DMS114 treated with DMSO at 0.1 percent for 48 hours (cell line): ENCODE measurements at regions not wholly inside any gene's neighbourhood (a gene's known extent, or its start where the extent isn't known, plus 50 kb on each side); places are given as distances from the start of the nearest gene placed in this dataset.

Experiments used
- DNase-seq: peaks from one replicate; lab custom pipeline; 2025; ENCODE audit not compliant: unreplicated experiment; lab: John Stamatoyannopoulos, UW

GRCh38 chrX:109927663-109928273 is 75.1 kb upstream of the TMEM164 start:
- no peak for DNase-seq

- DNase-seq: no peak
Observed at GRCh38 chrX:109928596-109929335, 74.1 kb upstream of the TMEM164 start.

DNA sequence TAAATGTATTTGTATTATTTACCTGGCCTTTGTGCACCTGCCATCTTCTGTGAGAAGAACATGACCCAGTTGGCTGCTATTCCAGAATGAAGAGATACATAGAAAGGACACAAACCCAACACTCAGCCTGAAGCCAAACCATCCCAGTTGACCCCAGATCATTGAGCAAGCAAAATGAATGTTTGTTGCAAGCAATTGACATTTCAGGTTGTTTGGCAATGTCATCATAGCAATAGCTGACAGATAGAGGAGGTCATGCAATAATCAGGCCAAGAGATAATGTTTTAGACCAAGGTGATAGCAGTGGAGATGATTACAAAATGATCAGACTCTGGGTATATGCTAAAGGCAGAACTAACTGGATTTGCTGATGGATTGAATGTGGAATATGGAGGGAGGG is 71.2 kb upstream of the TMEM164 start:
- no peak for DNase-seq

GRCh38 chrX:109934434-109934833 is 68.5 kb upstream of the TMEM164 start:
- DNase-seq: no peak

GRCh38 chrX:109934935-109935334 is 68.0 kb upstream of the TMEM164 start:
- DNase-seq: no peak

DNA sequence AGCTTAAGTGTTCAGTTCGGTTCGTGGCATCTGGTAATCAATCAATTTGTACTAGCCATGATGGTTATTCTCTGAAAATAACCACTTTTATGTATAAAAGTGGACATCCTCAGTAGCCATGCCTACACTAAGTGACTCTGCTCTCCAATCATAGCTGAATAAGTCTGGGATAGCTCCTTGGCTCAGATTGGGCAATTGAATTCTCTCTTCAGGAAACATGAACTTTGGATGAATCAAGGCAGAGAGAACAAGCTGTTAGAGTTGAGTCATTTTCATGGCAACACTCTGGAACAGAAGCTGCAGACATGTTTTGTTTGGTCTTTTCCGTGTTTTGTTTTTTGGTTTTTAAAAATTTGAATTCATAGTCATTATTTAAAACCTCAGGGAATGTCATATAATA is 66.8 kb upstream of the TMEM164 start:
- no peak for DNase-seq

DNA sequence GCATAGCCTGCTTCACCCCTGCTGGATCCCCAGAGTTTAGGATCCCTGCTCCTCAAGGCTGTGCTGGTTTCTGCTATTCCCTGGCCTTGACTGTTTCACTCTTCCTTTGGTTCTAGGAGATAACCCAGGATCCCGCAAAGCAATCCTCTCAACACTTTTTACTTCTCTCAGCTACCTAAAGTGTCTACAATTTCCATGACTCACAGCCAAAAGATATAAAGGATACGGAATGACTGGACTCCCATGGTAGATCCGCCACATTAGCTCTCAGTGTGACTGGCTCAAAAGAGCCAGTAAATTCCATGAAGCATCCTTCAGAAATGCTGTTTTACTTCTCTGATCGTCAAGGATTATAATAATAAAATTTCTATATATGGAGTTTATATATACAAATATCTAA is 66.3 kb upstream of the TMEM164 start:
- DNase-seq: no peak

DNA sequence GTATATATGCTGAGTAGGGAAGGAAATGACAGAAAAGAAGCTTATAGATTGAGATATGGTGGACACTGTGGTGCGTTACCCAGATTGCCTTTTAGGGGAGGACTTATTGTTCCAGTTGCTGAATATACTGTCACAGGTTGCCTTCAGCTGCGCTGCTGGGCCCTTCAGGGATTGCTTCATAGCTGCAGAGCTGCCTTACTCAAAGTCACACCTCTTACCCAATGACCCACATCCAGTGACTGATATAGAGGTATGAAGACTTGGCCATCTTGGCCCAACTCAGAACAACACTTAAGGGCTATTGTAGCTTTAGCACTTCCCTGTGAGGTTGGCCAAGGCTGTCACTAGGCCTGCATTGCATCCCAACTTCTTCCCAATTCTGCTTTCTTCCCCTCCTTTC is 63.4 kb upstream of the TMEM164 start:
- no peak for DNase-seq

GRCh38 chrX:109940411-109940810 is 62.5 kb upstream of the TMEM164 start:
- no peak for DNase-seq

DNA sequence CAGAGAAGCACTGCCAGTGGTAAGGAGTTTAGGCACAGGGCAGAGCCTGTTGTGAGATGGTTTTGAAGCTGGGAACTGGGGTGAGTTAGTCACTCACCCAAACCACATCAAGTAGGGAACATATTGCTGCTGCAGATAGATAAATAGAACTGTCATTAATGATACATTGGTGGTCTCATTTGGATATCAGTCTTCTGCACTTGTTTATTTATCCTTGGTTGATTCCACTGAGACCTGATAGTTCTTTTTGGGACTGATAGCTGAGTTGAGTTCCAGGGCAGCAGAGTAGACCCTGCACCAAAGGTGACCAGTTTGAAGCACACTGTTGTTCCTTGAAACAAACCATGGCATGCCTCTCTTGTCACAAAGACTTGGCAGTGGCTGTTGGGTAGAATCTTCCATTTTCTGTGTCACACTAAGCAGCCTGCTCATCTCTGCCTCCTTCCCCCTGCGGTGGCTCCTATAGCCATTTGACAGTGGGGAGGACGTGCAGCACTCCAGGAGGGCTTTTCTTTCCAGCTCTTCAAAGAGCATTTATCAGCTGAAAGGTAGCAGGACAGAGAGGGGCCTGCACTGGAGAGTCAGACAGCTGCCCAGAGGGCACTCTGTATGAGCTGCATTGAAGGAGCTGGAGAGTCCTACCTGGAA is 59.7 kb upstream of the TMEM164 start:
- no peak for DNase-seq

DNA sequence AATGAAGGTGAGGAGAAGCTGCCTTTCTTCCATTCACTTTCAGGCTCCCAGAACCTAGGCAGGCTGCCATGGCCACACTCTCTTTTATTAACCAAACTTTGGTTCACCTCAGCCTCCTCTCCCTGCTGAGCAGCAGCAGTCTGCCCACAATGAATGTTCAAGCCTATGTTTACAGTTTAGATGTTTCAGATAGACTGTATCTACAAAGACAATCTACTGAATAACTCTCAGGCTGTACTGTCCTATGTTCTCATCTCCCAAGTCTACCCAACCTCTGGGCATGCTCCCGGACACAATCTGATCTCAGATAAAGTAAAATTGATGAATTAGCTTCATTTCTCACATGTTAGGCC is 59.2 kb upstream of the TMEM164 start:
- no peak for DNase-seq

- DNase-seq: no peak
Observed at GRCh38 chrX:109952050-109952449, 50.9 kb upstream of the TMEM164 start.

DNA sequence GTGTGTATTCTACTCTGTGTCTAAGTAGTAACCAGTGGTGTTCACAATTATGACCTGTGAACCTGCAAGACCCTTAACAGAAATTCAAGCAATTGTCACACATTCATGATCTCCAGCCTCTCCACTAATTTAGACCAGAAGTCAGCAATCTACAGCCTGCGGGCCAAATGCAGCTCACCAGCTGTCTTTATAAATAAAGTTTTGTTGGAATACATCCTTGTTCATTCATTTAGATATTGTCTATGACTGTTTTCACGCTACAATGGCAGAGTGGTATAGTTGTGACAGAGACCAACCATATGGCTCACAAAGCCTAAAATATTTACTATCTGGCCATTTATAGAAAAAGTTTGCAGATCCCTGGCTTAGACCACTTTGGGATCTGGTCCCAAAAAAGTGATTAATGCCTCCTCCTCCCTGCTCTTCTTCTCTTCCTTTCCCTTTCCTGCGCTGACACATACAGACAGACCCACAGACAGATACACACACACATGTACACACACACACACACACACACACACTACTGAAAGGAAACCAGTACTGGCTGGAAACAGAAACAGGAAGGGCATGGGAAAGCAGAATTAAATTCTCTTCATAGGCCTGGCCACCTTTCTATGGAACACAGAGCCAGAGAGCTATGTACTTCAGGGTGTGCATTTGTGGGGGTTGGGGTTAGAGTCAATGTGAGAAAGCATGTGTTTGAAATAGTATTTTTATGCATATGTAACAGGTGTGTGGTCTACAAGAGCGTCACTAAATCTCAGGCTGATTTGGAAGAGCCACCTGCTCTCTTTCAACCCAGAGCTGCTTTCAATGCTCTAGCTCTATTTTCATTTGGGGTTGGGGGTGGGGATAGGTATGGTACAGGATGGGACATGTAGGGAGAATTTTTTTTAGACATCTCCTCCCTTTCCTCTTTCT is 49.7 kb upstream of the TMEM164 start:
- no peak for DNase-seq
